ENCODE measurements at regions not wholly inside any gene's neighbourhood (a gene's known extent, or its start where the extent isn't known, plus 50 kb on each side); places are given as distances from the start of the nearest gene placed in this dataset.
"Not testable (repeated sequence)": the region's sequence is repeated elsewhere in the genome, so short reads cannot be mapped to it uniquely, and the experiment has no call there.

GRCh38 chr12:24679126-24679525 lies 269.8 kb downstream of the BCAT1 start:
- no peak for DNase-seq (ENCODE audit: low spot score)
- peak; percentile 64 for ATAC-seq

GRCh38 chr12:24678436-24678835 lies 270.5 kb downstream of the BCAT1 start:
- ATAC-seq, result no peak
- DNase-seq (ENCODE audit: low spot score), result no peak

- DNase-seq (ENCODE audit: low spot score) (no peak), ATAC-seq (no peak)
Measured at GRCh38 chr12:24668563-24668962, 280.3 kb downstream of the BCAT1 start.

- DNase-seq (ENCODE audit: low spot score) (no peak), ATAC-seq (no peak)
Measured at GRCh38 chr12:24664161-24664880, 284.6 kb downstream of the BCAT1 start.

- DNase-seq (ENCODE audit: low spot score), result peak; percentile 89
- ATAC-seq, result peak; percentile 98
Measured at GRCh38 chr12:24661657-24662096, 287.2 kb downstream of the BCAT1 start.

- no peak for ATAC-seq
- DNase-seq (ENCODE audit: low spot score), result no peak
Measured at GRCh38 chr12:24659016-24659415, 289.9 kb downstream of the BCAT1 start.

GRCh38 chr12:24654344-24654743 lies 294.6 kb downstream of the BCAT1 start:
- not testable (repeated sequence) for DNase-seq (ENCODE audit: low spot score)

GRCh38 chr12:24649634-24650033 lies 299.3 kb downstream of the BCAT1 start:
- DNase-seq (ENCODE audit: low spot score) (no peak), ATAC-seq (no peak)

More at GRCh38 chr12:24654344-24654743, 294.6 kb downstream of the BCAT1 start:
- not testable (repeated sequence) for ATAC-seq

- no peak for DNase-seq (ENCODE audit: low spot score)
- no peak for ATAC-seq
Measured at GRCh38 chr12:24649209-24649608, 299.7 kb downstream of the BCAT1 start.

GRCh38 chr12:24645254-24645653 lies 303.6 kb downstream of the BCAT1 start:
- ATAC-seq (no peak), DNase-seq (ENCODE audit: low spot score) (no peak)

- DNase-seq (ENCODE audit: low spot score) (no peak), ATAC-seq (no peak)
Measured at GRCh38 chr12:24643120-24644119, 305.5 kb downstream of the BCAT1 start.

- no peak for ATAC-seq
- DNase-seq (ENCODE audit: low spot score), result no peak
Measured at GRCh38 chr12:24639641-24640040, 309.3 kb downstream of the BCAT1 start.

- DNase-seq (ENCODE audit: low spot score) (no peak), ATAC-seq (no peak)
Measured at GRCh38 chr12:24632466-24632865, 316.4 kb downstream of the BCAT1 start.

- DNase-seq (ENCODE audit: low spot score) (no peak), ATAC-seq (no peak)
Measured at GRCh38 chr12:24631676-24632426, 317.1 kb downstream of the BCAT1 start.

GRCh38 chr12:24630856-24631255 lies 318.0 kb downstream of the BCAT1 start:
- no peak for DNase-seq (ENCODE audit: low spot score)
- ATAC-seq, result no peak

- DNase-seq (ENCODE audit: low spot score) (no peak), ATAC-seq (peak; percentile 38)
Measured at GRCh38 chr12:24630446-24630845, 318.5 kb downstream of the BCAT1 start.

- DNase-seq (ENCODE audit: low spot score) (no peak), ATAC-seq (no peak)
Measured at GRCh38 chr12:24625103-24625502, 323.8 kb downstream of the BCAT1 start.

- ATAC-seq, result not testable (repeated sequence)
Measured at GRCh38 chr12:24619954-24620353, 328.9 kb downstream of the BCAT1 start.

GRCh38 chr12:24617471-24617870 lies 331.4 kb downstream of the BCAT1 start:
- no peak for DNase-seq (ENCODE audit: low spot score)
- no peak for ATAC-seq

More at GRCh38 chr12:24619954-24620353, 328.9 kb downstream of the BCAT1 start:
- not testable (repeated sequence) for DNase-seq (ENCODE audit: low spot score)

- DNase-seq (ENCODE audit: low spot score), result no peak
- no peak for ATAC-seq
Measured at GRCh38 chr12:24615967-24616411, 332.9 kb downstream of the BCAT1 start.
